ENCODE measurements at regions not wholly inside any gene's neighbourhood (a gene's known extent, or its start where the extent isn't known, plus 50 kb on each side); places are given as distances from the start of the nearest gene placed in this dataset.

DNA sequence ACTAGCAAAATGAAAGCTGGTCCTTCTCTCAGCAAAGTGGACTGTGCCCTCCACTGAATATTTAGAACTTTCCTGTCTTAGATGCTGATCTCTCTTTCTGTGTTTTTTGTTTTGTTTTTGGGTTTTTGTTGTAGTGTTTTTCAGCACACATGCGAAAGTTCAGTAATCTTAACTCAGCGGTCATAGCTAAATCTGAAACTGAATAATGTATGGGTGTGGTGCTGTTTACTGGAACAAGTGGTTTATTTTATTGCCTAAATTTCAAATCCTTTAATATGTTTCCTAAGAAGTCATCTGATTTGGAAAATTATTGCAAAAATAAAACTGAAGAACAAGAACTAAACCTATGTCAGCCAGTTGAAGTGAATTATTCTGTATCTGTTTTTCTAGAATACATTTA, 116.0 kb upstream of the LRIG3 start:
- TF ChIP-seq CTCF (IDR thresholded peaks at IDR 0.05; ENCODE audit: borderline replicate concordance, insufficient read depth, low read depth, low read length) = no peak
- H3K4me3 ChIP-seq (ENCODE audit: low read depth, low read length) = no peak overlapping the region

DNA sequence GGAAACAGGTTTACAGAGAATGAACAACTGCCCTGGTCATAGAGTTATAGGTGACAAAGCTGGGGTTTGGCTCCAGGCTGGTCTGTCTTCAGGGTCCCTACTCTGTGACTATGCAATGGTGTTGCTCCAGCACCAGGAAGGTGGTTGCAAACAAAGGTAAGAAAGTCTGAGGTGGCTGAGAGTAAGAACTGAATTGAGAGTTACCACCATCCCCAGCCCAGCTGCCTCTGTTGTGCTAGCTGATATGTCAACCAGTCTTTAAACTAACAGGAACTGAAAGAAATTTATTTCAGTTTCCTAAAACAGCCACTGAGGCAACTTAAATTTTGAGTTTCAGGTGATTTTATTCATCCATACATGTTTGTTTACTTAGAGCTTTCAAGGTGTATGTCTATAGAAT, 111.0 kb upstream of the LRIG3 start:
- no peak overlapping the region for H3K4me3 ChIP-seq (ENCODE audit: low read depth, low read length)
- no peak for TF ChIP-seq CTCF (IDR thresholded peaks at IDR 0.05; ENCODE audit: borderline replicate concordance, insufficient read depth, low read depth, low read length)

DNA sequence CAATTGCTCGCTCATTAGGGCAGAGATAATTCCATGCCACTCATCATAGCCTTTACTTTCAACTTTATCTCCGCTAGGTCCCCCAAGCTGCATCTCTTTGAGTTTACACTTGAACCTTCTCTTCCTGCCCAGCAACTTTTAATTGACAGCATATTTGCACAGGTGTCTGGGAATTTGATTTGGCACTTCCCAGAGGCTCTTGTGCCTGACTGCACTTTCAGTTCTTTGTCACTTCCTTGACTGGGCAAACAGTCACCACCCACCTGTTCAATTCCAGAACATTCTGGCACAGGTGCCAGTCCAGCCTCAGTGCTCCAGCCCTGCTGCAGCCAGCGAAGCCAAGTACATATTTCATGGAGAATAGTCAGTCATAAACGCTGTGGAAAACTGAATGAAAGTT, 110.1 kb upstream of the LRIG3 start:
- H3K4me3 ChIP-seq (ENCODE audit: low read depth, low read length) = no peak overlapping the region
- no peak for TF ChIP-seq CTCF (IDR thresholded peaks at IDR 0.05; ENCODE audit: borderline replicate concordance, insufficient read depth, low read depth, low read length)

DNA sequence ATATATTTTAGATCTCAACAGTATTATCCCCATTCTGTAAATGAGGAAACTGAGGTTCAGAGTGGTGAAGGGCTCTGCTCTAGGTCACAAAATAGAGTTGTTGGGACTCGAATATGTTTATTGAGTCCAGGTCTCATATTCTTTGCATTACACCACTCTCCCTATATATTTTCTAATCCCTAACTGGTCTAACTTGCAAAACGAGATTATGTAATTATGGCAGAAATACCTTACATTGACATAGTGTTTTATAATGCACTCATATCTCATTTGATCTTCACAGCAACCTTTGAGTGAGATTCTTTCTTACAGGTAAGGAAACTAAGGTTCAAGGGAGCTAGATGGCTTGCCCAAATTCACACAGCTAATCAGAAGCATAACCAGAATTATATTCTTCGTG, 106.9 kb upstream of the LRIG3 start:
- TF ChIP-seq CTCF (IDR thresholded peaks at IDR 0.05; ENCODE audit: borderline replicate concordance, insufficient read depth, low read depth, low read length) = no peak
- H3K4me3 ChIP-seq (ENCODE audit: low read depth, low read length) = no peak overlapping the region

DNA sequence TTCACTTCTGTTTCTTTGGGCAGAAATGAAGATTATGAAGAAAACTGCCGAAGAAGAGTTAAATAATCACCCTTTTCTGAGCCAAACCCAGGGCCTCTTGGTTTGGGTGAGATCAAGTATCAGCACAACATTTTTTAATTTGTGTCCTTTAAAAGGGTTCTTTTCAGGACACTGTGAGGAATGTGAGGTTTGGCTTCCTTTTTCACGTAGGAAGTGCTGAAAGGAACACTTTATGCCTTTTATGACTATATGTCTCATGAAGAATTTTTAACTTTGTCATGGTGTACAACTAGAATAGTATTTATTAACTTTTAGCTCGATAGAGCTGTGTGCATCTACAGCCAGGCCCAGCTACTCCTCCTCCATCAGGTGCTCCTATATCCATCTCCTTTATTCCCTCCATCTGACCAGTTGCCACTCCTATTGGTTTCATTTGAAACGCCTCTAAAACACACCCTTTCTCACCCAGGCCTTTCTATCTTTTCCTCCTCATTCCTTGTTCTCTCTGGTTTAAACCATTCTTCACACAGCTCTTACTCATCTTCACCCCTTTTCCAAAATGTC, 103.6 kb upstream of the LRIG3 start:
- no peak for TF ChIP-seq CTCF (IDR thresholded peaks at IDR 0.05; ENCODE audit: borderline replicate concordance, insufficient read depth, low read depth, low read length)
- H3K4me3 ChIP-seq (ENCODE audit: low read depth, low read length) = no peak overlapping the region

GRCh38 chr12:59020073-59020946, 100.0 kb upstream of the LRIG3 start:
- H3K4me3 ChIP-seq (ENCODE audit: low read depth, low read length) = no peak overlapping the region
- TF ChIP-seq CTCF (IDR thresholded peaks at IDR 0.05; ENCODE audit: borderline replicate concordance, insufficient read depth, low read depth, low read length) = no peak

DNA sequence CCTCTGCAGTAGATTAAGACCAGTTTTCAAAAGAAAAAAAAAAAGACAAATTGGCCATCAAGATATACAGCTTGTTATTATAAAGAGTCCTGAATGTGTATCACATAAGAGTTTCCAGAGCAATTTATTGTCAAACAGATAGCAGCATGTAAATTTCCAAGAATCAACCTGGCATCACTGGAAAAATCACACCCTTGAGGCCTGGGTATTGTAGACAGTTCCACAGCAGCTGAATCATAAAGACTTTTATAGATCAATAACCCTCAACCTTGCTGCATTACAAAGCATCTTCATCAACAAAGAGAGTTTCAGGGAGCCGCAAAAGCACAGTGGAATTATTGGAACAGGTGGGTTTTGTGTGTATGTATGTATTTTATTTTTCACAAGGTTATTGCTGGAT, 94.6 kb upstream of the LRIG3 start:
- no peak for TF ChIP-seq CTCF (IDR thresholded peaks at IDR 0.05; ENCODE audit: borderline replicate concordance, insufficient read depth, low read depth, low read length)
- H3K4me3 ChIP-seq (ENCODE audit: low read depth, low read length) = no peak overlapping the region
